ENCODE measurements at regions not wholly inside any gene's neighbourhood (a gene's known extent, or its start where the extent isn't known, plus 50 kb on each side); places are given as distances from the start of the nearest gene placed in this dataset.

GRCh38 chr15:95425859-95426258 lies 904.6 kb upstream of the NR2F2 start:
- no peak for TF ChIP-seq POLR2A (IDR thresholded peaks at IDR 0.05)
- TF ChIP-seq, protein P1, sequence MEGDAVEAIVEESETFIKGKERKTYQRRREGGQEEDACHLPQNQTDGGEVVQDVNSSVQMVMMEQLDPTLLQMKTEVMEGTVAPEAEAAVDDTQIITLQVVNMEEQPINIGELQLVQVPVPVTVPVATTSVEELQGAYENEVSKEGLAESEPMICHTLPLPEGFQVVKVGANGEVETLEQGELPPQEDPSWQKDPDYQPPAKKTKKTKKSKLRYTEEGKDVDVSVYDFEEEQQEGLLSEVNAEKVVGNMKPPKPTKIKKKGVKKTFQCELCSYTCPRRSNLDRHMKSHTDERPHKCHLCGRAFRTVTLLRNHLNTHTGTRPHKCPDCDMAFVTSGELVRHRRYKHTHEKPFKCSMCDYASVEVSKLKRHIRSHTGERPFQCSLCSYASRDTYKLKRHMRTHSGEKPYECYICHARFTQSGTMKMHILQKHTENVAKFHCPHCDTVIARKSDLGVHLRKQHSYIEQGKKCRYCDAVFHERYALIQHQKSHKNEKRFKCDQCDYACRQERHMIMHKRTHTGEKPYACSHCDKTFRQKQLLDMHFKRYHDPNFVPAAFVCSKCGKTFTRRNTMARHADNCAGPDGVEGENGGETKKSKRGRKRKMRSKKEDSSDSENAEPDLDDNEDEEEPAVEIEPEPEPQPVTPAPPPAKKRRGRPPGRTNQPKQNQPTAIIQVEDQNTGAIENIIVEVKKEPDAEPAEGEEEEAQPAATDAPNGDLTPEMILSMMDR (IDR thresholded peaks at IDR 0.05): no peak

Measured in body of pancreas (tissue), 4 donors.